Osteoblast (primary cell): ENCODE measurements at regions not wholly inside any gene's neighbourhood (a gene's known extent, or its start where the extent isn't known, plus 50 kb on each side); places are given as distances from the start of the nearest gene placed in this dataset.

Experiments used
- DNase-seq: peaks from one replicate; pipeline ENCODE4 v3.0.0; 2011; ENCODE audit warnings: low spot score, mixed read lengths; ENCODE audit not compliant: insufficient read length; ENCODE audit errors: missing footprints
- H2AFZ ChIP-seq: 2 replicates; pipeline ENCODE4 v1.6.0; 2011; ENCODE audit warnings: mild to moderate bottlenecking, low read length
- H3K27ac ChIP-seq: 2 replicates; pipeline ENCODE4 v1.5.1; 2011; ENCODE audit warnings: mild to moderate bottlenecking, low read depth, low read length, moderate library complexity
- H3K27me3 ChIP-seq: 2 replicates; pipeline ENCODE4 v1.6.0; 2012; ENCODE audit warnings: mild to moderate bottlenecking, control low read depth, inconsistent platforms, low read length, moderate library complexity; ENCODE audit not compliant: insufficient read depth
- H3K36me3 ChIP-seq: 2 replicates; pipeline ENCODE4 v1.5.1; 2011; ENCODE audit warnings: mild to moderate bottlenecking, low read length, control low read depth, moderate library complexity; ENCODE audit not compliant: insufficient read depth
- H3K4me1 ChIP-seq: 2 replicates; pipeline ENCODE4 v1.5.1; 2011; ENCODE audit warnings: mild to moderate bottlenecking, low read length, control low read depth, moderate library complexity; ENCODE audit not compliant: insufficient read depth
- H3K4me2 ChIP-seq: 2 replicates; pipeline ENCODE4 v1.6.0; 2011; ENCODE audit warnings: mild to moderate bottlenecking, low read length; ENCODE audit not compliant: insufficient read depth
- H3K4me3 ChIP-seq: fragments of 200-600 bp; sonication (generic); 3 replicates; pipeline ENCODE4 v1.5.1; 2012; ENCODE audit warnings: mild to moderate bottlenecking, low read length, inconsistent platforms; ENCODE audit not compliant: insufficient read depth
- H3K79me2 ChIP-seq: 2 replicates; pipeline ENCODE4 v1.6.0; 2012; ENCODE audit warnings: mild to moderate bottlenecking, low read length, control low read depth, inconsistent platforms; ENCODE audit not compliant: insufficient read depth
- H3K9me3 ChIP-seq: 2 replicates; pipeline ENCODE4 v1.5.1; 2011; ENCODE audit warnings: low read depth, low read length, control low read depth
- H4K20me1 ChIP-seq: 2 replicates; pipeline ENCODE4 v1.6.0; 2012; ENCODE audit warnings: mild to moderate bottlenecking, low read length, control low read depth; ENCODE audit not compliant: insufficient read depth
- TF ChIP-seq, protein P1 (sequence below): IDR thresholded peaks from 2 replicates; pipeline ENCODE4 v1.5.1; 2011; ENCODE audit warnings: mild to moderate bottlenecking, low read depth, low read length, moderate library complexity; ENCODE audit errors: extremely low read depth

GRCh38 chr5:8399471-8399870 lies 530.5 kb downstream of the MTRR start:
- Histone ChIP-seq H3K4me2 (no peak overlapping the region), H3K9me3 (no peaks in the 10 kb centered on the region), H3K79me2 (no peaks in the 10 kb centered on the region), H3K27ac (no peak overlapping the region), H4K20me1 (no peaks in the 10 kb centered on the region), H3K36me3 (no peaks in the 10 kb centered on the region), H2AFZ (no peak overlapping the region), H3K4me3 (no peak overlapping the region), H3K4me1 (no peaks in the 10 kb centered on the region), H3K27me3 (no peaks in the 10 kb centered on the region)
- TF ChIP-seq, protein P1, sequence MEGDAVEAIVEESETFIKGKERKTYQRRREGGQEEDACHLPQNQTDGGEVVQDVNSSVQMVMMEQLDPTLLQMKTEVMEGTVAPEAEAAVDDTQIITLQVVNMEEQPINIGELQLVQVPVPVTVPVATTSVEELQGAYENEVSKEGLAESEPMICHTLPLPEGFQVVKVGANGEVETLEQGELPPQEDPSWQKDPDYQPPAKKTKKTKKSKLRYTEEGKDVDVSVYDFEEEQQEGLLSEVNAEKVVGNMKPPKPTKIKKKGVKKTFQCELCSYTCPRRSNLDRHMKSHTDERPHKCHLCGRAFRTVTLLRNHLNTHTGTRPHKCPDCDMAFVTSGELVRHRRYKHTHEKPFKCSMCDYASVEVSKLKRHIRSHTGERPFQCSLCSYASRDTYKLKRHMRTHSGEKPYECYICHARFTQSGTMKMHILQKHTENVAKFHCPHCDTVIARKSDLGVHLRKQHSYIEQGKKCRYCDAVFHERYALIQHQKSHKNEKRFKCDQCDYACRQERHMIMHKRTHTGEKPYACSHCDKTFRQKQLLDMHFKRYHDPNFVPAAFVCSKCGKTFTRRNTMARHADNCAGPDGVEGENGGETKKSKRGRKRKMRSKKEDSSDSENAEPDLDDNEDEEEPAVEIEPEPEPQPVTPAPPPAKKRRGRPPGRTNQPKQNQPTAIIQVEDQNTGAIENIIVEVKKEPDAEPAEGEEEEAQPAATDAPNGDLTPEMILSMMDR = no peak
- no peak for DNase-seq

- H3K4me2 ChIP-seq = no peak overlapping the region
- no peak for DNase-seq
- TF ChIP-seq, protein P1 = no peak
- H3K9me3 ChIP-seq = no peaks in the 10 kb centered on the region
- no peaks in the 10 kb centered on the region for H3K36me3 ChIP-seq
- no peaks in the 10 kb centered on the region for H4K20me1 ChIP-seq
- H3K27ac ChIP-seq = no peak overlapping the region
- no peak overlapping the region for H3K4me3 ChIP-seq
- H3K79me2 ChIP-seq = no peaks in the 10 kb centered on the region
- no peak overlapping the region for H2AFZ ChIP-seq
- no peaks in the 10 kb centered on the region for H3K4me1 ChIP-seq
- H3K27me3 ChIP-seq = no peaks in the 10 kb centered on the region
These were observed 539.3 kb downstream of the MTRR start for GRCh38 chr5:8408258-8408657.

GRCh38 chr5:8410618-8411017 lies 541.7 kb downstream of the MTRR start:
- Histone ChIP-seq H3K9me3 (no peaks in the 10 kb centered on the region), H3K4me2 (no peak overlapping the region), H3K4me3 (no peak overlapping the region), H3K27ac (no peak overlapping the region), H3K4me1 (no peaks in the 10 kb centered on the region), H3K79me2 (no peaks in the 10 kb centered on the region), H4K20me1 (no peaks in the 10 kb centered on the region), H3K27me3 (no peaks in the 10 kb centered on the region), H3K36me3 (no peaks in the 10 kb centered on the region), H2AFZ (no peak overlapping the region)
- TF ChIP-seq, protein P1 = no peak
- DNase-seq = no peak

- Histone ChIP-seq H3K4me2 (no peak overlapping the region), H4K20me1 (no peaks in the 10 kb centered on the region), H3K9me3 (no peaks in the 10 kb centered on the region), H3K27me3 (no peaks in the 10 kb centered on the region), H3K36me3 (no peaks in the 10 kb centered on the region), H3K4me3 (no peak overlapping the region), H2AFZ (no peak overlapping the region), H3K79me2 (no peaks in the 10 kb centered on the region), H3K27ac (no peak overlapping the region), H3K4me1 (no peaks in the 10 kb centered on the region)
- no peak for DNase-seq
- TF ChIP-seq, protein P1 = no peak
These were observed 545.0 kb downstream of the MTRR start for GRCh38 chr5:8413975-8414374.
